Stimulated activated naive B cell treated with anti-CD40 and anti-IgM and Interleukin-4, amounts not matched to agents 10 μg/mL and 1 μg/mL and 100 μg/mL, for 72 hours (primary cell): ENCODE measurements at regions not wholly inside any gene's neighbourhood (a gene's known extent, or its start where the extent isn't known, plus 50 kb on each side); places are given as distances from the start of the nearest gene placed in this dataset.

ENCODE experiments used
- ATAC-seq, 2 donors: fragments of 150-1000 bp; cut with Tn5 transposase; replicated peaks; 2 replicates each; pipeline ENCODE4 v1.10.0; 2021; ENCODE audit warnings: moderate library complexity in 1 of 2
- DNase-seq: peaks from one replicate; pipeline ENCODE4 v3.0.0; 2021
- H3K27ac Mint-ChIP-seq: one replicate; pipeline ENCODE4 v1.8.0; 2022; ENCODE audit warnings: mild to moderate bottlenecking, mixed read lengths
- H3K27me3 Mint-ChIP-seq, 2 donors: one replicate each; pipeline ENCODE4 v1.8.0; 2022; ENCODE audit warnings: mixed read lengths in 2 of 2
- H3K36me3 Mint-ChIP-seq, 2 donors: one replicate each; pipeline ENCODE4 v1.8.0; 2022; ENCODE audit warnings: mixed read lengths in 2 of 2, mild to moderate bottlenecking in 1 of 2
- H3K4me1 Mint-ChIP-seq, 2 donors: one replicate each; pipeline ENCODE4 v1.8.0; 2022; ENCODE audit warnings: mixed read lengths in 2 of 2, mild to moderate bottlenecking in 1 of 2
- H3K4me3 Mint-ChIP-seq, 2 donors: one replicate each; pipeline ENCODE4 v1.8.0; 2022; ENCODE audit warnings: mild to moderate bottlenecking in 2 of 2, mixed read lengths in 2 of 2, moderate library complexity in 1 of 2
- H3K9me3 Mint-ChIP-seq, 2 donors: one replicate each; pipeline ENCODE4 v1.8.0; 2022; ENCODE audit warnings: mixed read lengths in 2 of 2, mild to moderate bottlenecking in 1 of 2

- Mint-ChIP-seq H3K27me3 (no peaks in the 10 kb centered on the region), H3K9me3 (peaks cover 2 to 4% of the 10 kb centered on the region in 2 donors), H3K4me1 (no peaks in the 10 kb centered on the region), H3K4me3 (no peak overlapping the region), H3K36me3 (no peaks in the 10 kb centered on the region), H3K27ac (no peak overlapping the region)
- no peak for ATAC-seq
- DNase-seq = no peak
Measured at GRCh38 chr2:21585881-21586280, 462.1 kb downstream of the TDRD15 start.

GRCh38 chr2:21590026-21590690 lies 466.4 kb downstream of the TDRD15 start:
- ATAC-seq (no peak), DNase-seq (no peak)
- no peaks in the 10 kb centered on the region for H3K27me3 Mint-ChIP-seq
- no peaks in the 10 kb centered on the region for H3K4me1 Mint-ChIP-seq
- no peak overlapping the region for H3K4me3 Mint-ChIP-seq
- no peaks in the 10 kb centered on the region for H3K36me3 Mint-ChIP-seq
- no peaks in the 10 kb centered on the region for H3K9me3 Mint-ChIP-seq
- H3K27ac Mint-ChIP-seq = no peak overlapping the region

- DNase-seq = no peak
- Mint-ChIP-seq H3K36me3 (no peaks in the 10 kb centered on the region), H3K4me1 (no peaks in the 10 kb centered on the region), H3K27me3 (no peaks in the 10 kb centered on the region), H3K4me3 (no peak overlapping the region), H3K27ac (no peak overlapping the region), H3K9me3 (peaks cover 2 to 4% of the 10 kb centered on the region in 2 donors)
- no peak for ATAC-seq
Measured at GRCh38 chr2:21591926-21592325, 468.2 kb downstream of the TDRD15 start.

- Mint-ChIP-seq H3K4me1 (no peaks in the 10 kb centered on the region), H3K4me3 (no peak overlapping the region), H3K36me3 (no peaks in the 10 kb centered on the region), H3K27me3 (peaks cover 0 to 4% of the 10 kb centered on the region in 2 donors), H3K27ac (no peak overlapping the region), H3K9me3 (peaks cover 2 to 11% of the 10 kb centered on the region in 2 donors)
- DNase-seq (no peak), ATAC-seq (no peak)
Measured at GRCh38 chr2:21599417-21599816, 475.6 kb downstream of the TDRD15 start.

- H3K27ac Mint-ChIP-seq = no peak overlapping the region
- ATAC-seq = no peak
- no peak for DNase-seq
- peaks cover 0 to 7% of the 10 kb centered on the region in 2 donors for H3K9me3 Mint-ChIP-seq
- no peaks in the 10 kb centered on the region for H3K36me3 Mint-ChIP-seq
- H3K4me3 Mint-ChIP-seq = no peak overlapping the region
- peaks cover 0 to 4% of the 10 kb centered on the region in 2 donors for H3K27me3 Mint-ChIP-seq
- H3K4me1 Mint-ChIP-seq = no peaks in the 10 kb centered on the region
Measured at GRCh38 chr2:21602789-21603188, 479.0 kb downstream of the TDRD15 start.

GRCh38 chr2:21607572-21607971 lies 483.8 kb downstream of the TDRD15 start:
- Mint-ChIP-seq H3K4me3 (no peak overlapping the region), H3K27me3 (no peaks in the 10 kb centered on the region), H3K27ac (no peak overlapping the region), H3K36me3 (no peaks in the 10 kb centered on the region), H3K9me3 (peaks cover 3 to 13% of the 10 kb centered on the region in 2 donors), H3K4me1 (no peaks in the 10 kb centered on the region)
- no peak for DNase-seq
- ATAC-seq = no peak

GRCh38 chr2:21610304-21610703 lies 486.5 kb downstream of the TDRD15 start:
- Mint-ChIP-seq H3K4me3 (no peak overlapping the region), H3K36me3 (no peaks in the 10 kb centered on the region), H3K9me3 (peaks cover 11 to 17% of the 10 kb centered on the region in 2 donors), H3K27ac (no peak overlapping the region), H3K4me1 (no peaks in the 10 kb centered on the region), H3K27me3 (no peaks in the 10 kb centered on the region)
- ATAC-seq = no peak
- DNase-seq = no peak

GRCh38 chr2:21617885-21618434 lies 494.2 kb downstream of the TDRD15 start:
- Mint-ChIP-seq H3K4me3 (no peak overlapping the region), H3K27ac (no peak overlapping the region), H3K9me3 (peaks cover 4 to 8% of the 10 kb centered on the region in 2 donors), H3K36me3 (no peaks in the 10 kb centered on the region), H3K4me1 (no peaks in the 10 kb centered on the region), H3K27me3 (no peaks in the 10 kb centered on the region)
- ATAC-seq = peak in 1 of 2 donors; percentile 10
- no peak for DNase-seq

GRCh38 chr2:21620771-21621170 lies 497.0 kb downstream of the TDRD15 start:
- Mint-ChIP-seq H3K36me3 (no peaks in the 10 kb centered on the region), H3K27me3 (no peaks in the 10 kb centered on the region), H3K4me3 (no peak overlapping the region), H3K27ac (no peak overlapping the region), H3K4me1 (no peaks in the 10 kb centered on the region), H3K9me3 (no peaks in the 10 kb centered on the region)
- no peak for ATAC-seq
- DNase-seq = no peak

- H3K27ac Mint-ChIP-seq = no peak overlapping the region
- H3K4me3 Mint-ChIP-seq = no peak overlapping the region
- ATAC-seq (no peak), DNase-seq (no peak)
- no peaks in the 10 kb centered on the region for H3K36me3 Mint-ChIP-seq
- peaks cover 0 to 1% of the 10 kb centered on the region in 2 donors for H3K9me3 Mint-ChIP-seq
- H3K27me3 Mint-ChIP-seq = no peaks in the 10 kb centered on the region
- H3K4me1 Mint-ChIP-seq = no peaks in the 10 kb centered on the region
Measured at GRCh38 chr2:21627938-21628337, 504.2 kb downstream of the TDRD15 start.

- H3K36me3 Mint-ChIP-seq = no peaks in the 10 kb centered on the region
- H3K9me3 Mint-ChIP-seq = peaks cover 0 to 1% of the 10 kb centered on the region in 2 donors
- no peaks in the 10 kb centered on the region for H3K4me1 Mint-ChIP-seq
- H3K27ac Mint-ChIP-seq = no peak overlapping the region
- DNase-seq (no peak), ATAC-seq (no peak)
- no peak overlapping the region for H3K4me3 Mint-ChIP-seq
- no peaks in the 10 kb centered on the region for H3K27me3 Mint-ChIP-seq
Measured at GRCh38 chr2:21633015-21633414, 509.2 kb downstream of the TDRD15 start.

GRCh38 chr2:21633466-21633865 lies 509.7 kb downstream of the TDRD15 start:
- H3K27me3 Mint-ChIP-seq = no peaks in the 10 kb centered on the region
- no peak overlapping the region for H3K27ac Mint-ChIP-seq
- no peak for DNase-seq
- no peaks in the 10 kb centered on the region for H3K36me3 Mint-ChIP-seq
- H3K4me3 Mint-ChIP-seq = no peak overlapping the region
- no peak for ATAC-seq
- H3K4me1 Mint-ChIP-seq = no peaks in the 10 kb centered on the region
- peaks cover 0 to 1% of the 10 kb centered on the region in 2 donors for H3K9me3 Mint-ChIP-seq

- no peak for ATAC-seq
Measured at GRCh38 chr2:21633911-21634310, 510.1 kb downstream of the TDRD15 start.

GRCh38 chr2:21640046-21640445 lies 516.3 kb downstream of the TDRD15 start:
- DNase-seq = no peak
- H3K4me1 Mint-ChIP-seq = no peaks in the 10 kb centered on the region
- H3K36me3 Mint-ChIP-seq = no peaks in the 10 kb centered on the region
- H3K9me3 Mint-ChIP-seq = peaks cover 0 to 6% of the 10 kb centered on the region in 2 donors
- H3K27ac Mint-ChIP-seq = no peak overlapping the region
- no peak for ATAC-seq
- no peak overlapping the region for H3K4me3 Mint-ChIP-seq
- H3K27me3 Mint-ChIP-seq = no peaks in the 10 kb centered on the region

More at GRCh38 chr2:21633911-21634310, 510.1 kb downstream of the TDRD15 start:
- no peaks in the 10 kb centered on the region for H3K36me3 Mint-ChIP-seq
- H3K27ac Mint-ChIP-seq = no peak overlapping the region
- peaks cover 0 to 1% of the 10 kb centered on the region in 2 donors for H3K9me3 Mint-ChIP-seq
- H3K27me3 Mint-ChIP-seq = no peaks in the 10 kb centered on the region
- H3K4me3 Mint-ChIP-seq = no peak overlapping the region
- H3K4me1 Mint-ChIP-seq = no peaks in the 10 kb centered on the region
- no peak for DNase-seq

GRCh38 chr2:21642647-21643046 lies 518.9 kb downstream of the TDRD15 start:
- no peak overlapping the region for H3K27ac Mint-ChIP-seq
- no peaks in the 10 kb centered on the region for H3K4me1 Mint-ChIP-seq
- H3K36me3 Mint-ChIP-seq = no peaks in the 10 kb centered on the region
- no peaks in the 10 kb centered on the region for H3K27me3 Mint-ChIP-seq
- ATAC-seq (no peak), DNase-seq (no peak)
- no peak overlapping the region for H3K4me3 Mint-ChIP-seq
- H3K9me3 Mint-ChIP-seq = peaks cover 0 to 6% of the 10 kb centered on the region in 2 donors
